Chondrocyte (in vitro differentiated cells): ENCODE measurements at regions not wholly inside any gene's neighbourhood (a gene's known extent, or its start where the extent isn't known, plus 50 kb on each side); places are given as distances from the start of the nearest gene placed in this dataset.

ENCODE experiments used
- DNase-seq: peaks from one replicate; pipeline ENCODE4 v3.0.0; 2021; ENCODE audit warnings: mixed read lengths, low spot score
- H3K27ac Mint-ChIP-seq: one replicate; pipeline ENCODE4 v1.8.0; 2021; ENCODE audit warnings: mild to moderate bottlenecking, moderate library complexity, mixed read lengths; ENCODE audit not compliant: unreplicated experiment
- H3K27me3 Mint-ChIP-seq: 2 replicates; pipeline ENCODE4 v1.8.0; 2021; ENCODE audit warnings: low read depth, mixed read lengths
- H3K36me3 Mint-ChIP-seq: 2 replicates; pipeline ENCODE4 v1.8.0; 2021; ENCODE audit warnings: low read depth, mixed read lengths
- H3K4me1 Mint-ChIP-seq: 2 replicates; pipeline ENCODE4 v1.8.0; 2021; ENCODE audit warnings: low read depth, mild to moderate bottlenecking, mixed read lengths
- H3K4me3 Mint-ChIP-seq: one replicate; pipeline ENCODE4 v1.8.0; 2021; ENCODE audit warnings: mild to moderate bottlenecking, moderate library complexity, mixed read lengths; ENCODE audit not compliant: unreplicated experiment
- H3K9me3 Mint-ChIP-seq: 2 replicates; pipeline ENCODE4 v1.8.0; 2021; ENCODE audit warnings: low read depth, mixed read lengths
- CTCF ChIP-seq: fragments of 200-600 bp; sonication (generic); IDR thresholded peaks from 2 replicates; pipeline ENCODE4 v1.5.0; 2021; ENCODE audit warnings: antibody characterized with exemption, mild to moderate bottlenecking, moderate library complexity

DNA sequence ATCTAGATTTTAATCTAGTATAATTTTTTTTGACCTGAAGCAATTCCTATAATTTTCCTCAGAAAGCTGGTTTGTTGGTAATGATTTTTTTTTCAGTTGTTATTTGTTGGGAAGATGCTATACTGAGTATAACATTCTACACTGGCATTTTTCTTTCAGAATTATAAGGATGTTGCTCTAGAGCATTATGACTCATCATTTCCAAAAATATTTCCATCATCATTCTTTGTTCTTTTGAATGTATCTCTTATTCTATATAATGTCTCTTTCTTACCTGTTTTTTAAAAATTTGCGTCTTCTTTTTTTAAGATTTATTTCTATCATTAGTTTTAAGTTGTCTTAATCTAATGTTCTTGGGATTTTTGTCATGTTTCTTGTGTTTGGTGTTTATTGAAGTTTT, 356.5 kb upstream of the KCND2 start:
- Mint-ChIP-seq H3K36me3 (peaks cover 1% of the 10 kb centered on the region), H3K9me3 (peaks cover 12% of the 10 kb centered on the region), H3K4me3 (no peak overlapping the region), H3K27me3 (peaks cover under 1% of the 10 kb centered on the region), H3K4me1 (no peaks in the 10 kb centered on the region), H3K27ac (no peak overlapping the region)
- DNase-seq, result no peak
- no peak for TF ChIP-seq CTCF

DNA sequence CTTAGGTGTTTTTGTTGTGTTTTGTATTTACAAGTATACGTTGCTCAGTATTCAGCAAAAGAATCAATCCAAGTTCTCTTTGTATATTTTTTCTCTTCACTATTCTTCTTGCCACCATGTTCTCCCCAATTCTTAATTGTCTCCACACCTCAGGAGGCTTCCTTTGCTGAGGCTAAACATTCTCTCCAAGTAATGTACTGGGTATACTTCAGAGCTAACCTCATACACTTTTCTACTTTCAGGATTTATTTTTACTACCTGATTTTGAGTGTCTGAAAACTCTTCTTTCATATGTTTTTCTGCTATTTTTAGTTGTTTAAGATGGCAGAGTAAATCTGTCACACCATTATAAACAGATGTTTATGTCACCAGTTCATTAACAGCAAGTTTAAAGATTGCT, 354.8 kb upstream of the KCND2 start:
- Mint-ChIP-seq H3K27me3 (no peaks in the 10 kb centered on the region), H3K9me3 (peaks cover 11% of the 10 kb centered on the region), H3K36me3 (peaks cover 1% of the 10 kb centered on the region), H3K27ac (no peak overlapping the region), H3K4me1 (no peaks in the 10 kb centered on the region), H3K4me3 (no peak overlapping the region)
- TF ChIP-seq CTCF, result no peak
- no peak for DNase-seq

GRCh38 chr7:119919986-119920385, 353.0 kb upstream of the KCND2 start:
- Mint-ChIP-seq H3K27me3 (no peaks in the 10 kb centered on the region), H3K4me1 (no peaks in the 10 kb centered on the region), H3K9me3 (peaks cover 4% of the 10 kb centered on the region), H3K36me3 (peaks cover 1% of the 10 kb centered on the region), H3K4me3 (no peak overlapping the region), H3K27ac (no peak overlapping the region)
- TF ChIP-seq CTCF, result no peak
- no peak for DNase-seq

GRCh38 chr7:119925581-119926289, 347.2 kb upstream of the KCND2 start:
- H3K4me1 Mint-ChIP-seq, result no peaks in the 10 kb centered on the region
- no peak for DNase-seq
- no peak for TF ChIP-seq CTCF
- no peak overlapping the region for H3K4me3 Mint-ChIP-seq
- H3K27ac Mint-ChIP-seq, result no peak overlapping the region
- no peaks in the 10 kb centered on the region for H3K27me3 Mint-ChIP-seq
- H3K36me3 Mint-ChIP-seq, result no peaks in the 10 kb centered on the region
- peaks cover 12% of the 10 kb centered on the region for H3K9me3 Mint-ChIP-seq

DNA sequence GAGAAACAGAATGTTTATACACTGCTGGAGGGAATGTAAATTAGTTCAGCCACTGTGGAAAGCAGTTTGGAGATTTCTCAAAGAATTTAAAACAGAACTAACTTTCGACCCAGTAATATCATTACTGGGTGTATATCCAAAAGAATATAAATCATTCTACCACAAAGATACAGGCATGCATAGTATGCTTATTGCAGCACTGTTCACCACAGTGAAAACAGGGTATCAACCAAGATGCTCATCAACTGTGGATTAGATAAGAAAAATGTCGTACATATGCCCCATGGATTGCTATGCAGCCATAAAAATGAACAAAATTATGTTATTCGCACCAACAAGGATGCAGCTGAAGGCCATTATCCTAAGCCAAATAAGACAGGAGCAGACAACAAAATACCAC, 343.1 kb upstream of the KCND2 start:
- TF ChIP-seq CTCF, result no peak
- DNase-seq, result no peak
- Mint-ChIP-seq H3K9me3 (peaks cover 12% of the 10 kb centered on the region), H3K27me3 (no peaks in the 10 kb centered on the region), H3K4me1 (no peaks in the 10 kb centered on the region), H3K4me3 (no peak overlapping the region), H3K27ac (no peak overlapping the region), H3K36me3 (no peaks in the 10 kb centered on the region)
